H9 (cell line): ENCODE measurements at regions not wholly inside any gene's neighbourhood (a gene's known extent, or its start where the extent isn't known, plus 50 kb on each side); places are given as distances from the start of the nearest gene placed in this dataset.

Source experiments
- DNase-seq: peaks from one replicate; pipeline ENCODE4 v3.0.0-alpha.2; 2017
- H2AFZ ChIP-seq: one replicate; pipeline ENCODE4 v1.6.1; 2013; ENCODE audit warnings: mild to moderate bottlenecking, low read length, control low read depth, moderate library complexity
- H2AK5ac ChIP-seq: 2 replicates; pipeline ENCODE4 v1.6.1; 2013; ENCODE audit warnings: low read length, control low read depth, mixed read lengths; ENCODE audit not compliant: insufficient read length
- H2BK120ac ChIP-seq: one replicate; pipeline ENCODE4 v1.6.1; 2013; ENCODE audit warnings: low read depth, mild to moderate bottlenecking, low read length, control low read depth, inconsistent platforms; ENCODE audit not compliant: poor library complexity, severe bottlenecking
- H2BK12ac ChIP-seq: 2 replicates; pipeline ENCODE4 v1.6.1; 2013; ENCODE audit warnings: low read length, control low read depth, mixed read lengths, low read depth; ENCODE audit not compliant: insufficient read length
- H2BK15ac ChIP-seq: 2 replicates; pipeline ENCODE4 v1.6.1; 2013; ENCODE audit warnings: low read depth, low read length, control low read depth
- H2BK20ac ChIP-seq: one replicate; pipeline ENCODE4 v1.6.1; 2013; ENCODE audit warnings: low read depth, mild to moderate bottlenecking, low read length, control low read depth, inconsistent platforms; ENCODE audit not compliant: poor library complexity, severe bottlenecking
- H2BK5ac ChIP-seq: 2 replicates; pipeline ENCODE4 v1.6.1; 2013; ENCODE audit warnings: low read length, control low read depth, mixed read lengths; ENCODE audit not compliant: insufficient read length
- H3K14ac ChIP-seq: 2 replicates; pipeline ENCODE4 v1.6.1; 2013; ENCODE audit warnings: low read length, control low read depth; ENCODE audit not compliant: insufficient read depth
- H3K18ac ChIP-seq: 2 replicates; pipeline ENCODE4 v1.6.1; 2013; ENCODE audit warnings: low read depth, mild to moderate bottlenecking, mixed read lengths, low read length, control low read depth; ENCODE audit not compliant: insufficient read length
- H3K23ac ChIP-seq: 2 replicates; pipeline ENCODE4 v1.6.1; 2013; ENCODE audit warnings: low read length, control low read depth, mixed read lengths, low read depth; ENCODE audit not compliant: insufficient read length
- H3K23me2 ChIP-seq: 2 replicates; pipeline ENCODE4 v1.6.1; 2013; ENCODE audit warnings: low read depth, mild to moderate bottlenecking, mixed read lengths, low read length, control low read depth; ENCODE audit not compliant: insufficient read length, poor library complexity, severe bottlenecking
- H3K27ac ChIP-seq: 2 replicates; pipeline ENCODE4 v1.5.1; 2013; ENCODE audit warnings: low read length, control low read depth, mixed read lengths, low read depth; ENCODE audit not compliant: insufficient read length
- H3K27me3 ChIP-seq: 2 replicates; pipeline ENCODE4 v1.6.1; 2013; ENCODE audit warnings: low read length, control low read depth, inconsistent platforms; ENCODE audit not compliant: insufficient read depth
- H3K4ac ChIP-seq: 2 replicates; pipeline ENCODE4 v1.6.1; 2013; ENCODE audit warnings: low read depth, mild to moderate bottlenecking, control low read depth, inconsistent platforms, low read length, moderate library complexity
- H3K4me1 ChIP-seq: 2 replicates; pipeline ENCODE4 v1.6.1; 2013; ENCODE audit warnings: low read length, control low read depth, inconsistent platforms; ENCODE audit not compliant: insufficient read depth
- H3K4me2 ChIP-seq: 2 replicates; pipeline ENCODE4 v1.6.1; 2013; ENCODE audit warnings: low read length, control low read depth, mixed read lengths; ENCODE audit not compliant: insufficient read length, insufficient read depth
- H3K56ac ChIP-seq: 2 replicates; pipeline ENCODE4 v1.6.1; 2013; ENCODE audit warnings: low read depth, mild to moderate bottlenecking, mixed read lengths, low read length, control low read depth; ENCODE audit not compliant: insufficient read length
- H3K79me1 ChIP-seq: 2 replicates; pipeline ENCODE4 v1.6.1; 2013; ENCODE audit warnings: low read depth, mild to moderate bottlenecking, moderate library complexity, low read length, control low read depth, inconsistent platforms; ENCODE audit not compliant: insufficient read depth, poor library complexity, severe bottlenecking
- H3K79me2 ChIP-seq: 2 replicates; pipeline ENCODE4 v1.6.1; 2013; ENCODE audit warnings: low read length, control low read depth, inconsistent platforms; ENCODE audit not compliant: insufficient read depth
- H3K9ac ChIP-seq: 2 replicates; pipeline ENCODE4 v1.6.1; 2013; ENCODE audit warnings: low read length, control low read depth, mixed read lengths; ENCODE audit not compliant: insufficient read length; ENCODE audit errors: extremely low read depth
- H3K9me3 ChIP-seq: one replicate; pipeline ENCODE4 v1.6.1; 2013; ENCODE audit warnings: low read depth, low read length, inconsistent platforms; ENCODE audit not compliant: control insufficient read depth
- H3T11ph ChIP-seq: one replicate; pipeline ENCODE4 v1.6.1; 2013; ENCODE audit warnings: mild to moderate bottlenecking, low read length, control low read depth, inconsistent platforms
- H4K20me1 ChIP-seq: one replicate; pipeline ENCODE4 v1.6.1; 2013; ENCODE audit not compliant: control insufficient read depth, insufficient read length, insufficient read depth
- H4K5ac ChIP-seq: 2 replicates; pipeline ENCODE4 v1.6.1; 2013; ENCODE audit warnings: low read depth, mild to moderate bottlenecking, mixed read lengths, low read length, control low read depth; ENCODE audit not compliant: insufficient read length
- H4K8ac ChIP-seq: replicated peaks from 2 replicates; pipeline ENCODE4 v1.6.1; 2013; ENCODE audit warnings: low read length, control low read depth, mixed read lengths, low read depth; ENCODE audit not compliant: insufficient read length
- H4K91ac ChIP-seq: 2 replicates; pipeline ENCODE4 v1.6.1; 2013; ENCODE audit warnings: low read depth, mild to moderate bottlenecking, moderate library complexity, mixed read lengths, low read length, control low read depth; ENCODE audit not compliant: insufficient read length
- H3K27ac Mint-ChIP-seq, 3 experiments: 2 replicates in 2 of 3; 3 replicates in 1 of 3; pipeline ENCODE4 v1.8.0; 2020 to 2021; ENCODE audit warnings: mixed read lengths in 3 of 3, mild to moderate bottlenecking in 1 of 3, moderate library complexity in 1 of 3
- H3K27me3 Mint-ChIP-seq: 2 replicates; pipeline ENCODE4 v1.8.0; 2021; ENCODE audit warnings: low read depth, mild to moderate bottlenecking, moderate library complexity, mixed read lengths
- H3K36me3 Mint-ChIP-seq, 3 experiments: 2 replicates in 2 of 3; 3 replicates in 1 of 3; pipeline ENCODE4 v1.8.0; 2020 to 2021; ENCODE audit warnings: low read depth in 3 of 3, mixed read lengths in 3 of 3; ENCODE audit not compliant: insufficient read depth in 1 of 3
- H3K4me1 Mint-ChIP-seq, 2 experiments: 2 replicates each; pipeline ENCODE4 v1.8.0; 2020; ENCODE audit warnings: mixed read lengths in 2 of 2
- H3K4me3 Mint-ChIP-seq, 2 experiments: 2 replicates in 1 of 2; 3 replicates in 1 of 2; pipeline ENCODE4 v1.8.0; 2020 to 2021; ENCODE audit warnings: mild to moderate bottlenecking in 2 of 2, mixed read lengths in 2 of 2, moderate library complexity in 1 of 2
- H3K9me3 Mint-ChIP-seq, 2 experiments: 2 replicates in 1 of 2; 3 replicates in 1 of 2; pipeline ENCODE4 v1.8.0; 2020; ENCODE audit warnings: mild to moderate bottlenecking in 2 of 2, mixed read lengths in 2 of 2, moderate library complexity in 1 of 2
- CTCF ChIP-seq: fragments of 200-600 bp; sonication (generic); conservative IDR thresholded peaks from 3 replicates; pipeline ENCODE4 v1.8.0; 2021; ENCODE audit warnings: antibody characterized with exemption, mild to moderate bottlenecking
- WGBS: extraction: QIAGEN DNeasy Blood & Tissue Kit; methylation state at CpG from one replicate; pipeline ENCODE4 v1.1.7; 2013; ENCODE audit warnings: missing lambda C conversion rate, low lambda C conversion rate, mixed read lengths; ENCODE audit not compliant: insufficient read length; ENCODE audit errors: extremely low coverage; 5-methylcytosine and 5-hydroxymethylcytosine counted together

- Histone ChIP-seq H2BK20ac (no peak overlapping the region), H4K91ac (no peak overlapping the region), H2BK15ac (no peak overlapping the region), H2BK12ac (no peak overlapping the region), H4K5ac (no peak overlapping the region), H2AK5ac (no peak overlapping the region), H2BK120ac (no peak overlapping the region), H3K9me3 (no peaks in the 10 kb centered on the region), H3K4me1 (no peaks in the 10 kb centered on the region), H4K8ac (no peak overlapping the region), H3K23ac (no peak overlapping the region), H3K27ac (no peak overlapping the region), H3K27me3 (no peaks in the 10 kb centered on the region), H3K9ac (no peak overlapping the region), H3K4me2 (no peak overlapping the region), H2BK5ac (no peak overlapping the region), H4K20me1 (no peaks in the 10 kb centered on the region), H3K79me1 (no peaks in the 10 kb centered on the region), H3K23me2 (no peaks in the 10 kb centered on the region), H3K56ac (no peak overlapping the region), H3T11ph (no peak overlapping the region), H3K18ac (no peak overlapping the region), H3K14ac (no peak overlapping the region), H2AFZ (no peak overlapping the region), H3K4ac (no peak overlapping the region), H3K79me2 (no peaks in the 10 kb centered on the region)
- no peaks in the 10 kb centered on the region; the same call in 1 of the 2 replicates for H3K27me3 Mint-ChIP-seq
- H3K27ac Mint-ChIP-seq, result no peak overlapping the region
- H3K4me1 Mint-ChIP-seq, result peaks cover 3 to 6% of the 10 kb centered on the region in 2 experiments; a peak in 2 of 4 replicates
- no peak for DNase-seq
- no peak overlapping the region for H3K4me3 Mint-ChIP-seq
- TF ChIP-seq CTCF, result no peak
- H3K9me3 Mint-ChIP-seq, result no peaks in the 10 kb centered on the region; a peak in 1 of 5 replicates
- no peaks in the 10 kb centered on the region for H3K36me3 Mint-ChIP-seq
- no CpG with 5 or more reads among the region's 7 CpGs for WGBS
These were observed 377.6 kb upstream of the TRIB2 start for GRCh38 chr2:12338946-12339697.
